ENCODE measurements at regions not wholly inside any gene's neighbourhood (a gene's known extent, or its start where the extent isn't known, plus 50 kb on each side); places are given as distances from the start of the nearest gene placed in this dataset.

GRCh38 chr7:81404669-81405068, 365.2 kb downstream of the HGF start:
- 94% methylated on average over 2 of the region's 2 CpGs; no CpG with 5 or more reads in 1 of the 2 experiments for WGBS, 2 experiments (ENCODE audit: extremely low coverage in 1 of 2, insufficient coverage in 1 of 2, insufficient read length in 1 of 2, insufficient replicate concordance in 2 of 2, low coverage in 1 of 2, low lambda C conversion rate in 2 of 2, missing lambda C conversion rate in 1 of 2)
- H4K8ac ChIP-seq (ENCODE audit: extremely low read depth, insufficient read depth, low read length): no peak overlapping the region
- no peak overlapping the region for H2BK120ac ChIP-seq (replicated peaks; ENCODE audit: low read depth, low read length)
- no peaks in the 10 kb centered on the region for H3K36me3 ChIP-seq (ENCODE audit: control insufficient read depth in 2 of 4, insufficient read depth in 4 of 4, low read length in 3 of 4)
- ChIA-PET POLR2A (ENCODE audit: partially characterized antibody) (no interaction called here), CTCF (ENCODE audit: partially characterized antibody) (no interaction called here)
- H3K56ac ChIP-seq (replicated peaks; ENCODE audit: insufficient read length, low read depth, low read length): no peak overlapping the region
- no peak overlapping the region for H3K9ac ChIP-seq (replicated peaks in 1 of 4; ENCODE audit: extremely low read depth in 1 of 4, low read depth in 3 of 4, low read length in 3 of 4)
- H2BK12ac ChIP-seq (ENCODE audit: low read depth, low read length): no peak overlapping the region
- H4K91ac ChIP-seq (replicated peaks; ENCODE audit: insufficient read length, low read length): no peak overlapping the region
- H3K27me3 ChIP-seq (replicated peaks in 1 of 4; ENCODE audit: control insufficient read depth in 3 of 4, extremely low read depth in 1 of 4, insufficient read depth in 3 of 4, low read length in 3 of 4): no peaks in the 10 kb centered on the region
- no peaks in the 10 kb centered on the region for H3K23me2 ChIP-seq (ENCODE audit: low read depth, low read length)
- no peak overlapping the region for H3K27ac ChIP-seq (ENCODE audit: low read depth, low read length)
- H3K23ac ChIP-seq (ENCODE audit: insufficient read length): no peak overlapping the region
- no peak overlapping the region; a peak in 1 of 4 replicates for H3K4me2 ChIP-seq (ENCODE audit: insufficient read depth in 1 of 2, low read depth in 2 of 2, low read length in 2 of 2)
- no peak overlapping the region for H3K14ac ChIP-seq (ENCODE audit: insufficient read length)
- no peak overlapping the region for H2AFZ ChIP-seq (ENCODE audit: low read length)
- H3K79me2 ChIP-seq (ENCODE audit: control insufficient read depth in 1 of 2, insufficient read depth in 2 of 2, low read length in 2 of 2): no peaks in the 10 kb centered on the region
- H2BK20ac ChIP-seq (ENCODE audit: low read length): no peak overlapping the region
- H3K4ac ChIP-seq (replicated peaks; ENCODE audit: insufficient read length, low read depth, low read length): no peak overlapping the region
- no peaks in the 10 kb centered on the region for H4K20me1 ChIP-seq (replicated peaks in 1 of 2; ENCODE audit: control insufficient read depth in 1 of 2, insufficient read depth in 2 of 2, low read length in 2 of 2)
- peaks cover 16 to 17% of the 10 kb centered on the region in 2 experiments for H3K9me3 ChIP-seq (ENCODE audit: insufficient read depth in 2 of 2, low read depth in 1 of 2, low read length in 1 of 2)
- no peak overlapping the region for H2BK15ac ChIP-seq (ENCODE audit: low read length)
- DNase-seq (ENCODE audit: low read depth in 1 of 2, low spot score in 2 of 2) (no peak), FAIRE-seq (no peak)
- no peak overlapping the region for H2AK5ac ChIP-seq (ENCODE audit: low read depth, low read length)
- H3K4me3 ChIP-seq (ENCODE audit: extremely low read depth in 1 of 4, insufficient read depth in 2 of 4, low read depth in 3 of 4, low read length in 4 of 4): no peak overlapping the region
- no peak overlapping the region for H3K18ac ChIP-seq (ENCODE audit: extremely low read depth, low read length)
- no peaks in the 10 kb centered on the region for H3K79me1 ChIP-seq (ENCODE audit: low read depth, low read length)
- no peaks in the 10 kb centered on the region; a peak in 1 of 7 replicates for H3K4me1 ChIP-seq (replicated peaks in 1 of 4; ENCODE audit: control insufficient read depth in 3 of 4, insufficient read depth in 4 of 4, low read length in 3 of 4)
- H2BK5ac ChIP-seq (ENCODE audit: low read depth, low read length): 0 out of 2 replicates have a peak overlapping the region, but pooled peaks have one; percentile 12
- TF ChIP-seq FOSL1 (IDR thresholded peaks at IDR 0.05; ENCODE audit: insufficient read depth, low read depth, low read length): no peak
- TF ChIP-seq EGR1 (IDR thresholded peaks at IDR 0.05; ENCODE audit: borderline replicate concordance, low read depth, low read length): no peak
- no peak for TF ChIP-seq TAF7 (optimal IDR thresholded peaks at IDR 0.05; ENCODE audit: borderline replicate concordance, low read depth, low read length)
- no peak for TF ChIP-seq ZNF274 (IDR thresholded peaks at IDR 0.05; ENCODE audit: borderline replicate concordance, extremely low read depth, low read length)
- TF ChIP-seq TBP (IDR thresholded peaks at IDR 0.05; ENCODE audit: low read depth, low read length): no peak
- no peak for TF ChIP-seq SIN3A (conservative IDR thresholded peaks at IDR 0.05 in 1 of 2, IDR thresholded peaks at IDR 0.05 in 1 of 2; ENCODE audit: low read depth in 1 of 2, low read length in 2 of 2)
- TF ChIP-seq NRF1 (IDR thresholded peaks at IDR 0.05; ENCODE audit: low read depth, low read length): no peak
- no peak for TF ChIP-seq CBX8 (IDR thresholded peaks at IDR 0.05; ENCODE audit: borderline replicate concordance, low read depth, low read length)
- no peak for TF ChIP-seq TCF12 (IDR thresholded peaks at IDR 0.05; ENCODE audit: low read depth, low read length)
- TF ChIP-seq KDM1A (IDR thresholded peaks at IDR 0.05; ENCODE audit: borderline replicate concordance, low read length): no peak
- no peak for TF ChIP-seq SIRT6 (IDR thresholded peaks at IDR 0.05; ENCODE audit: low read length)
- TF ChIP-seq RBBP5 (IDR thresholded peaks at IDR 0.05; ENCODE audit: borderline replicate concordance, low read depth, low read length): no peak
- H4K5ac ChIP-seq (ENCODE audit: insufficient read length, low read depth, low read length): no peak overlapping the region
